ENCODE measurements at regions not wholly inside any gene's neighbourhood (a gene's known extent, or its start where the extent isn't known, plus 50 kb on each side); places are given as distances from the start of the nearest gene placed in this dataset.
"Not testable (repeated sequence)": the region's sequence is repeated elsewhere in the genome, so short reads cannot be mapped to it uniquely, and the experiment has no call there.

- TF ChIP-seq POLR2AphosphoS5 (IDR thresholded peaks at IDR 0.05; ENCODE audit: low read depth); CTCF (IDR thresholded peaks at IDR 0.05; ENCODE audit: insufficient read depth, low read length); REST (IDR thresholded peaks at IDR 0.05; ENCODE audit: insufficient replicate concordance, low read depth); SPI1 (IDR thresholded peaks at IDR 0.05; ENCODE audit: borderline replicate concordance, low read depth): not testable (repeated sequence)
Observed at GRCh38 chr20:30515915-30516314, 741.5 kb upstream of the DEFB115 start.

Data from HL-60 (cell line).